Natural killer cell treated with Interleukin-12 subunit alpha and Interleukin-12 subunit beta and Interleukin-15 and Interleukin-18, amount 100 ng/mL, for 72 hours (primary cell): ENCODE measurements at regions not wholly inside any gene's neighbourhood (a gene's known extent, or its start where the extent isn't known, plus 50 kb on each side); places are given as distances from the start of the nearest gene placed in this dataset.

Experiments
- ATAC-seq, 2 donors: fragments of 150-1000 bp; cut with Tn5 transposase in 1 of 2; sonication (Bioruptor Pico), chemical (Tn5 transposase) in 1 of 2; 2 replicates each; pipeline ENCODE4 v1.10.0; 2021
- DNase-seq: peaks from one replicate; pipeline ENCODE4 v3.0.0; 2022; ENCODE audit warnings: low spot score
- H3K27ac Mint-ChIP-seq, 2 donors: 1 replicate in 1 of 2; 2 replicates in 1 of 2; pipeline ENCODE4 v1.8.0; 2022; ENCODE audit warnings: mixed read lengths in 2 of 2, mild to moderate bottlenecking in 1 of 2, moderate library complexity in 1 of 2
- H3K27me3 Mint-ChIP-seq, 2 donors: 1 replicate in 1 of 2; 2 replicates in 1 of 2; pipeline ENCODE4 v1.8.0; 2022; ENCODE audit warnings: mixed read lengths in 2 of 2
- H3K36me3 Mint-ChIP-seq: one replicate; pipeline ENCODE4 v1.8.0; 2022; ENCODE audit warnings: mixed read lengths
- H3K4me1 Mint-ChIP-seq, 2 donors: 1 replicate in 1 of 2; 2 replicates in 1 of 2; pipeline ENCODE4 v1.8.0; 2022; ENCODE audit warnings: low read depth in 2 of 2, mixed read lengths in 2 of 2, mild to moderate bottlenecking in 1 of 2
- H3K4me3 Mint-ChIP-seq: one replicate; pipeline ENCODE4 v1.8.0; 2022; ENCODE audit warnings: mixed read lengths
- H3K9me3 Mint-ChIP-seq: 2 replicates; pipeline ENCODE4 v1.8.0; 2022; ENCODE audit warnings: mixed read lengths

DNA sequence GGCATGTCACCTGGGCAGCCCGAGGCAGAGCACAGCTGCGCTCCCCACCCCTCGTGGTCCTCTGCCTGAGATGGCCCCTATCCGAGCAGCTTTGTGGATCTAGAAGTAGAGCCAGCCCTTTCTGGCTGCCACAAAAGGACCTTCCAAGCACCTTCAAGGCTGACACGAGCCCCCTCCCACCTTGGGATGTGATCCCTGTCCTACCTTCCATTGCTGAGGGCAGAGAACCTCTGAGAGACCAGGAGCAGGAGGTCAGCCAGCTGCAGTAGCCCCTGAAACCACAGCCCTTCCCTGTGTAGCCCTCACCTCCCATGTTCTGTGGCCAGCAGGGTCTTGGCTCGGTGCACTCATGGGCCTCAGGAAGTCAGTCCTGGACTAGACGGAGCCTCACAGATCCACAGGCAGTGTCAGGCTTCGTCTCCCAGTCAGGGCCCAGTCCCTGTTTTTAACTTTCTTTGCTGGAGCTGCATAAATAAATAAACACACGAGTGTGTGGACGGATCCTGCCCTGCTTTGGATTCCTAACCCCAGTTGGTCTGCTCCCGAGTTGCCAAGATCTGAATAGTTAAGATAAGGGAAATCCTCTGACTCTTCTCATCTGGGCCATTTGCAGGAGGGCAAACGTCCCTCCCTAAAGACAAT lies 507.7 kb downstream of the PREX1 start:
- no peaks in the 10 kb centered on the region for H3K36me3 Mint-ChIP-seq
- H3K4me3 Mint-ChIP-seq: no peak overlapping the region
- no peak overlapping the region for H3K27ac Mint-ChIP-seq
- H3K4me1 Mint-ChIP-seq: no peaks in the 10 kb centered on the region
- no peaks in the 10 kb centered on the region for H3K9me3 Mint-ChIP-seq
- DNase-seq (no peak), ATAC-seq (peak in 1 of 2 donors; percentile 54)
- peaks cover 21 to 41% of the 10 kb centered on the region in 2 donors for H3K27me3 Mint-ChIP-seq

- Mint-ChIP-seq H3K9me3 (no peaks in the 10 kb centered on the region), H3K27ac (no peak overlapping the region), H3K36me3 (no peaks in the 10 kb centered on the region), H3K4me3 (no peak overlapping the region), H3K27me3 (peaks cover 26 to 42% of the 10 kb centered on the region in 2 donors), H3K4me1 (no peaks in the 10 kb centered on the region)
- no peak for DNase-seq
- ATAC-seq: no peak
Observed at GRCh38 chr20:48317578-48317977, 510.2 kb downstream of the PREX1 start.

- DNase-seq (no peak), ATAC-seq (no peak)
- no peaks in the 10 kb centered on the region for H3K36me3 Mint-ChIP-seq
- H3K9me3 Mint-ChIP-seq: no peaks in the 10 kb centered on the region
- no peak overlapping the region for H3K27ac Mint-ChIP-seq
- H3K4me3 Mint-ChIP-seq: no peak overlapping the region
- H3K4me1 Mint-ChIP-seq: peaks cover 0 to 2% of the 10 kb centered on the region in 2 donors
- H3K27me3 Mint-ChIP-seq: peaks cover 18 to 36% of the 10 kb centered on the region in 2 donors
Observed at GRCh38 chr20:48314925-48315592, 512.7 kb downstream of the PREX1 start.

GRCh38 chr20:48313324-48313723 lies 514.5 kb downstream of the PREX1 start:
- no peaks in the 10 kb centered on the region for H3K36me3 Mint-ChIP-seq
- DNase-seq (no peak), ATAC-seq (no peak)
- H3K4me3 Mint-ChIP-seq: no peak overlapping the region
- H3K4me1 Mint-ChIP-seq: peaks cover 0 to 2% of the 10 kb centered on the region in 2 donors
- H3K27me3 Mint-ChIP-seq: peaks cover 24 to 33% of the 10 kb centered on the region in 2 donors
- no peak overlapping the region for H3K27ac Mint-ChIP-seq
- H3K9me3 Mint-ChIP-seq: no peaks in the 10 kb centered on the region

DNA sequence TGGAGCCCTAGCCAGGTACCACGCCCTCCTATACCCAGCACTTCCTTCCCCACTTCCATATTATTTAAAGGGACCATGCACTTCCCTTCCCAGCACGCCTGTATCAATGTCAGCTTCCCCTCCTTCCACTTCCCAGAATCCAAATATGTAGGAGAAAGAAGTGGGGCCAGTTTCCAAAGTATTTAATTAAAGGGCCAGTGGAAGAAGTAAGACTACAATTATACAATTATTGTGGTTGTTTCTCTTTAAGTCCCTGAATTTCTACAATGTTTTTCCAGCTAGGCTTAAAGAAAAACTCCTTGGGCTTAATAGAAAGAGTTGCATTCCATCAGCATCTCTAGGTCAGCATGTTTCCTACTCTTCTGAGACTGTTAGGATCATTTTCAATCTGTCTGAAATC lies 515.8 kb downstream of the PREX1 start:
- ATAC-seq (no peak), DNase-seq (no peak)
- H3K9me3 Mint-ChIP-seq: no peaks in the 10 kb centered on the region
- H3K4me3 Mint-ChIP-seq: no peak overlapping the region
- H3K4me1 Mint-ChIP-seq: peaks cover 0 to 2% of the 10 kb centered on the region in 2 donors
- no peaks in the 10 kb centered on the region for H3K36me3 Mint-ChIP-seq
- H3K27me3 Mint-ChIP-seq: peaks cover 22 to 31% of the 10 kb centered on the region in 2 donors
- no peak overlapping the region for H3K27ac Mint-ChIP-seq

- no peak overlapping the region for H3K27ac Mint-ChIP-seq
- peaks cover 18 to 23% of the 10 kb centered on the region in 2 donors for H3K27me3 Mint-ChIP-seq
- H3K4me1 Mint-ChIP-seq: peaks cover 0 to 2% of the 10 kb centered on the region in 2 donors
- H3K9me3 Mint-ChIP-seq: no peaks in the 10 kb centered on the region
- H3K4me3 Mint-ChIP-seq: no peak overlapping the region
- no peak for DNase-seq
- no peaks in the 10 kb centered on the region for H3K36me3 Mint-ChIP-seq
- no peak for ATAC-seq
Observed at GRCh38 chr20:48310305-48310704, 517.5 kb downstream of the PREX1 start.

DNA sequence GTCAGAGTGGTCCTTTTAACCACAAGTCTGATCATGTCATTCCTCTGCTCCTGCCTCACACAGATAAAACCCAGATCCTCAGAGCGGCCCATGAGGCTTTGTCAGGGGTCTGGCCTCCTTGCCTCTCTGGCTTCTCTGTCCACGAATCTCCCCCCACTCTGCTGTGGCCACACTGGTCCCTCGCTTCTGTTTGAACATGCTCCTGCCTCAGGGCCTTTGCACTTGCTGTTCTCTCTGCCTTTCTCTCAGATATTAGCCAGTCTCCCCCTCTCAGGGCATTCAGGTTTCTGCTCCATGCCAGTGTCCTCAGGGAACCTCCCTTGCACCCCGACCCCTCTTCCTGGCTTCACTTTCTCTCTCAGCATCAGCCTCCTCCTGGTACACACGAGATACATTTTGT lies 518.5 kb downstream of the PREX1 start:
- H3K27me3 Mint-ChIP-seq: peaks cover 11 to 16% of the 10 kb centered on the region in 2 donors

GRCh38 chr20:48308882-48309281 lies 518.9 kb downstream of the PREX1 start:
- H3K27ac Mint-ChIP-seq: no peak overlapping the region
- peaks cover 10 to 18% of the 10 kb centered on the region in 2 donors for H3K27me3 Mint-ChIP-seq
- H3K36me3 Mint-ChIP-seq: no peaks in the 10 kb centered on the region
- peaks cover 0 to 2% of the 10 kb centered on the region in 2 donors for H3K4me1 Mint-ChIP-seq
- no peaks in the 10 kb centered on the region for H3K9me3 Mint-ChIP-seq
- no peak overlapping the region for H3K4me3 Mint-ChIP-seq
- no peak for DNase-seq
- ATAC-seq: no peak

More for the DNA sequence above, 518.5 kb downstream of the PREX1 start:
- Mint-ChIP-seq H3K27ac (no peak overlapping the region), H3K4me3 (no peak overlapping the region), H3K9me3 (no peaks in the 10 kb centered on the region), H3K4me1 (peaks cover 0 to 2% of the 10 kb centered on the region in 2 donors), H3K36me3 (no peaks in the 10 kb centered on the region)
- no peak for DNase-seq
- no peak for ATAC-seq

DNA sequence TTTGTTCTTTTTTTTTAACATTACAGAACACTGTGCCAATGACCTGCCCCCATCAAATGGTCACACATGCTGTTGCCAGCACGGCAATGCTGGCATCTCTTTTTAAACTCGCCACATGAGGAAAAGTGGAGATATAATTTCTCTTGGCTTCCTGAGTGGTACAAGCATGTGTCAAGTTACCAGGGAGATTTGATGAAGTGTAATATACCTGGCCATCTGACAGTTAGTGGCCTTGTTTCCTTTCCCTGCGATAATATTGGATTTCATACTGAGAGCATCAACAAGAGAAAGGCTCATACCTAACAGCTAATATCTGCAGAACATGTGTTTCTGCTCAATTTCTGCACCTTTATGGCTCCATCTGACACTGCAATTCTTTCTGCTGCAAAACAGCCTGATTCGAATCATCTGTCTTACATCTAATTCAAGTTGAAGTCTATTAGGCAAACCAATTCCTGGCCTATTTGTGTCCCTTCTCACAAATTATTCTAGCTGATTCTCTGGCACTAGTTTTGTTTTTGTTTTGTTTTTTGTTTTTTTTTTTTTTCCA lies 519.5 kb downstream of the PREX1 start:
- Mint-ChIP-seq H3K4me3 (no peak overlapping the region), H3K36me3 (no peaks in the 10 kb centered on the region), H3K27ac (no peak overlapping the region), H3K4me1 (peaks cover 0 to 2% of the 10 kb centered on the region in 2 donors), H3K9me3 (no peaks in the 10 kb centered on the region), H3K27me3 (peaks cover 10 to 22% of the 10 kb centered on the region in 2 donors)
- no peak for ATAC-seq
- DNase-seq: no peak

DNA sequence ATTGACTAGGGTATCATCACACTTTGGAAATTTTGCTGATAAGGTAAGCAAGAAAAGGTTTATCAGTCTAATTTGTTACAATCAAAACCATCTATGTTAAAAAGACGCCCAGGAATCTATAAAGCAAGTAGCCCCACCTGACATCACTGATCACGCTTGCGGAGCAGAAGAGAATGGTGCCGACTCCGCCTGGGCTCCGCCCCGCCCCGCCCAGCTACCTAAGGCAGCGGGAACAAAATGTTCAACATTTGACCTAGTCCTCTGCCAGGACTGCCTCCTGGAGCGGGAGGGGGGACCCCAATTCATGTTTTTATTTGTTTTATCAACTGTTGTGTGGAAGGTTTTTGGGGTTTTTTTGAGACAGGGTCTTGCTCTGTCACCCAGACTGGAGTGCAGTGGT lies 520.5 kb downstream of the PREX1 start:
- H3K27me3 Mint-ChIP-seq: peaks cover 11 to 30% of the 10 kb centered on the region in 2 donors
- no peak overlapping the region for H3K27ac Mint-ChIP-seq
- peaks cover 0 to 2% of the 10 kb centered on the region in 2 donors for H3K4me1 Mint-ChIP-seq
- H3K36me3 Mint-ChIP-seq: no peaks in the 10 kb centered on the region
- no peaks in the 10 kb centered on the region for H3K9me3 Mint-ChIP-seq
- DNase-seq (no peak), ATAC-seq (no peak)
- H3K4me3 Mint-ChIP-seq: no peak overlapping the region

GRCh38 chr20:48302844-48303542 lies 517.7 kb upstream of the SULF2 start:
- no peak overlapping the region for H3K4me3 Mint-ChIP-seq
- no peaks in the 10 kb centered on the region for H3K9me3 Mint-ChIP-seq
- H3K27me3 Mint-ChIP-seq: peaks cover 11 to 25% of the 10 kb centered on the region in 2 donors
- DNase-seq: no peak
- ATAC-seq: no peak
- no peaks in the 10 kb centered on the region for H3K4me1 Mint-ChIP-seq
- H3K36me3 Mint-ChIP-seq: no peaks in the 10 kb centered on the region
- H3K27ac Mint-ChIP-seq: no peak overlapping the region

DNA sequence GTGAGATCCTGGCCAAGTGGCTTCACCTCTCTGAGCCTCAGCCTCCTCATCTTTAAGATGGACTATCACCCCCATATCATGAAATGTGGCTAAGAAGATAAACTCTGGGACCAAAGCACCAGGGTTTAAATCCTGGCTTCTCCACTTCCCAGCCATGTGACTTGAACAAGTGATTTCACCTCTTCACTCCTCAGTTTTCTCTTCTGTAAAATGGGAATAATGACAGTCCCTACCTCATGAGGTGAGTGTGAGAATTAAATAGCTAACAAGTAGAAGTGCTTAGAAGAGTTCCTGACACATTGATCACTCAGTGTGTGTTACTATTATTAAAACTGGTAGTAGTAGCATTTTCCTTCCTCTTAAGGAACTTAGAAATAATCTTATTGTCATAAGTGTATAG lies 516.9 kb upstream of the SULF2 start:
- Mint-ChIP-seq H3K4me3 (no peak overlapping the region), H3K27ac (no peak overlapping the region), H3K27me3 (peaks cover 11 to 25% of the 10 kb centered on the region in 2 donors), H3K36me3 (no peaks in the 10 kb centered on the region), H3K9me3 (no peaks in the 10 kb centered on the region), H3K4me1 (no peaks in the 10 kb centered on the region)
- no peak for DNase-seq
- no peak for ATAC-seq

GRCh38 chr20:48301189-48301588 lies 515.9 kb upstream of the SULF2 start:
- Mint-ChIP-seq H3K4me1 (no peaks in the 10 kb centered on the region), H3K27ac (no peak overlapping the region)
- ATAC-seq: no peak

GRCh38 chr20:48300529-48300928 lies 515.2 kb upstream of the SULF2 start:
- H3K36me3 Mint-ChIP-seq: no peaks in the 10 kb centered on the region
- ATAC-seq (no peak), DNase-seq (no peak)
- peaks cover 18 to 34% of the 10 kb centered on the region in 2 donors for H3K27me3 Mint-ChIP-seq
- no peak overlapping the region for H3K27ac Mint-ChIP-seq
- H3K9me3 Mint-ChIP-seq: no peaks in the 10 kb centered on the region
- H3K4me3 Mint-ChIP-seq: no peak overlapping the region
- H3K4me1 Mint-ChIP-seq: no peaks in the 10 kb centered on the region

More at GRCh38 chr20:48301189-48301588, 515.9 kb upstream of the SULF2 start:
- no peaks in the 10 kb centered on the region for H3K36me3 Mint-ChIP-seq
- no peak for DNase-seq
- no peaks in the 10 kb centered on the region for H3K9me3 Mint-ChIP-seq
- H3K27me3 Mint-ChIP-seq: peaks cover 16 to 27% of the 10 kb centered on the region in 2 donors
- no peak overlapping the region for H3K4me3 Mint-ChIP-seq
